ENCODE measurements at regions not wholly inside any gene's neighbourhood (a gene's known extent, or its start where the extent isn't known, plus 50 kb on each side); places are given as distances from the start of the nearest gene placed in this dataset.

DNA sequence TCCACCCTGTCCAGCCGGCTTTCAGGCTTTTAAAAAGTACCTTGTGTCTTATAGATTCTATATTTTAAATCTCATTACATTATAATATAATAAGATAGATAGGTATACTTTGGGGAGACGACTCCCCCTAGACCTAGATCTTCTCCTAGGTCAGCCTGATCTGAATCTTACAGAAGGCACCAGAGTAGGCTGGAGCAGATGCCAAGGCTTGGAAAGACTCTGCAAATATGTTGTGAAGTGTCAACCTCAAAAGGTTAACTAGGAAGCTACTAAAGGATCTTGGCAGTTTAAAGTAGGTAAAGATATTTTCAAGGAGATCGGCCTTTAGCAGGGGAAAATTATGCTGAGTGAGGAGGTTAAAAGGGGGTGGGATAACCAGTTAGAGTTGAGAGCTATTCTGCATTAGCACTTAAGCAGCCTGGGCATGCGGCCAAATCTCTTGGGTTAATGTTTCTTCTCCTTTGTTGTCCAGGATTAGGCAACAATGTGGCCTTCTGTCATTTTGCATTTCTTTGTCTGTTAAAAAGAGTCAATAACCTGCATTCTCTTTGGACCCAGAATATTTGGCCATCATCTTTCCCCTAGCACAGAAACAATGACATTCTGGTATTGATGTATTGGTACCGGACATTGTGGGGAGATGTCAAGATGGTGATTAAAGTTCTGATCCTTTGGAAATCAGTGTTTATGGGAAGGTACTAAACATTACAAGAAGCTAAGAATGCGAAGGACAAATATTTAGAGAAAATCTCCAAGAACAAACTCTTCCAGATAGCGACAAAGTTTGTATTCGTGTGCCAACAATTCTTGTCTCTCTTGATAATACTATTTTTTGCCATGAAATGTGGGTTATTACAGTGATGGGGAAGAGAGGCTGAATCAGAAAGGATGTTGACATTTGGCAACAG, 51.2 kb upstream of the DHX40 start:
- CTCF ChIA-PET, result interaction anchor here (0.7 kb wide), 1 partner anchor 7 kb away, joined by 3 read pairs; no protein-coding TSS in a partner anchor
- Histone ChIP-seq H3K4me3 (ENCODE audit: low read depth, low read length) (no peak overlapping the region), H3K9me3 (ENCODE audit: control insufficient read depth, insufficient read depth, low read length) (no peaks in the 10 kb centered on the region), H3K27me3 (ENCODE audit: control insufficient read depth, insufficient read depth, low read length) (no peaks in the 10 kb centered on the region), H3K27ac (ENCODE audit: low read depth, low read length) (no peak overlapping the region)
- TF ChIP-seq, protein P1, sequence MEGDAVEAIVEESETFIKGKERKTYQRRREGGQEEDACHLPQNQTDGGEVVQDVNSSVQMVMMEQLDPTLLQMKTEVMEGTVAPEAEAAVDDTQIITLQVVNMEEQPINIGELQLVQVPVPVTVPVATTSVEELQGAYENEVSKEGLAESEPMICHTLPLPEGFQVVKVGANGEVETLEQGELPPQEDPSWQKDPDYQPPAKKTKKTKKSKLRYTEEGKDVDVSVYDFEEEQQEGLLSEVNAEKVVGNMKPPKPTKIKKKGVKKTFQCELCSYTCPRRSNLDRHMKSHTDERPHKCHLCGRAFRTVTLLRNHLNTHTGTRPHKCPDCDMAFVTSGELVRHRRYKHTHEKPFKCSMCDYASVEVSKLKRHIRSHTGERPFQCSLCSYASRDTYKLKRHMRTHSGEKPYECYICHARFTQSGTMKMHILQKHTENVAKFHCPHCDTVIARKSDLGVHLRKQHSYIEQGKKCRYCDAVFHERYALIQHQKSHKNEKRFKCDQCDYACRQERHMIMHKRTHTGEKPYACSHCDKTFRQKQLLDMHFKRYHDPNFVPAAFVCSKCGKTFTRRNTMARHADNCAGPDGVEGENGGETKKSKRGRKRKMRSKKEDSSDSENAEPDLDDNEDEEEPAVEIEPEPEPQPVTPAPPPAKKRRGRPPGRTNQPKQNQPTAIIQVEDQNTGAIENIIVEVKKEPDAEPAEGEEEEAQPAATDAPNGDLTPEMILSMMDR (IDR thresholded peaks at IDR 0.05; ENCODE audit: low read depth, low read length), result no peak
- peak; percentile 8 for DNase-seq (ENCODE audit: low read depth, low spot score)
- POLR2A ChIA-PET, result interaction anchor here (0.6 kb wide), 1 partner anchor 75 kb away, joined by 4 read pairs; no protein-coding TSS in a partner anchor
